GM19238 (cell line): ENCODE measurements at regions not wholly inside any gene's neighbourhood (a gene's known extent, or its start where the extent isn't known, plus 50 kb on each side); places are given as distances from the start of the nearest gene placed in this dataset.
"Not testable (repeated sequence)": the region's sequence is repeated elsewhere in the genome, so short reads cannot be mapped to it uniquely, and the experiment has no call there.

Experiments
- DNase-seq: peaks from one replicate; pipeline ENCODE4 v3.0.0; 2011; ENCODE audit warnings: low spot score; ENCODE audit not compliant: insufficient read length

DNA sequence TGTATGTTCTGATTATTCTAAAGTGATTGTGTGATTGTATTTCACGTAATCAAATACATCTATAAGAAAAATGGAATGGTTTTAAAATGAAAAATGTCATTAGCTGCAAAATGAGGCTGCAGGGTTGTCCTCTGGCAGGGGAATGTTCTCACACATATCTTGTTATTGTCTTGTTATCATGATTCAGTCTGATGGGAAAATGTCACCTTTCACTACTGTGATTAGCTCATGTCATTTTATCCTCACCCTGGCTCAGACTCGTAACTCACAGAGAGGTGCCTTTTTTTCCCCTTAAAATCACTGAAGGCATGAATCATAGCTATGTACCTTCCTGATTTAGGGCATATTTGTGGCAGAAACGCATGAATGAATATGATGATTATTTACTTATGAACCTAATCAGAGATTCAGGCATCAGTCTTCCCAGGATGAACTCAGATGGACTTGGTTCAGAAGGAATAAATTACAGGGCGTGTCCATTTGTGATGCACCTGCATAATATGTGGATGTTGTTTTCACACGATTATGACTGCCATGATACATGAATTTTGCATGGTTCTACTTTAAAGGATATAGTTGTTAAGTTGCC lies 1339.2 kb downstream of the AACS start:
- no peak for DNase-seq

DNA sequence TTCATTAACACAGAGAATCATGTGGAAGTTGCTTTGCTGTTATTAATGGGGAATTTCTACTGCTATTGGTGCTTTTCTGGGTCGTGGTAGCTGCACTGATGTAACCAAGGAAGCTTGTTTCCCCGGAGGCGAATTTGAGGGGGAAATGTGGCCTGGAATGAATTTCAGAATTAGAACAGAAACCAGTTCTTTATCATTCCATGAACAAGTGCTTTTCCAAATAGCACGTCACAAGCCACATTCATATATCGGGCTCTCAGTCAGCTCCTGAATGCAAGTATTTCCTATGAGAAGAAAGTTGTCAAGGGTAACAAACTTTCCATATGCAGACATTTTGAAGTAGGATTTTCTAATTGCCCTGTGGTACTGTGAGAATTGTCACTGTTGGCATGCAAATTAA lies 1353.2 kb downstream of the AACS start:
- DNase-seq, result no peak

DNA sequence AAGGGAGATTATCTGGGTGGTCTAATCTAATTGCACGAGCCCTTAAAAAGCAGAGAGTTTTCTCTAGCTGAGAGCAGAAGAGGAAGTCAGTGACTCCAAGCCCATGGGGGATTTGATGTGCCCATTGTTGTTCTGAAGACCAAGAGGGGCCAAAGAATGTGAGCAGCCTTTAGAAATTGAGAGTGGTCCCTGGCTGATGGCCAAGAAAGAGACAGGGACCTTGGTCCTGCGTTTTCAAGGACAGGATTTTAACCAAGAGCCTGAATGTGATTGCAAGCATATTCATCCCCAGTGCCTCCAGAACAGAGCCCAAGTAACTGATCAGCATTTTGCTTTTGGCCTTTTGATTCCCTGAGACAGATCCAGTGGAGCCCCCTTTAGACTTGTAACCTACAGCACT lies 1353.9 kb downstream of the AACS start:
- DNase-seq, result no peak

DNA sequence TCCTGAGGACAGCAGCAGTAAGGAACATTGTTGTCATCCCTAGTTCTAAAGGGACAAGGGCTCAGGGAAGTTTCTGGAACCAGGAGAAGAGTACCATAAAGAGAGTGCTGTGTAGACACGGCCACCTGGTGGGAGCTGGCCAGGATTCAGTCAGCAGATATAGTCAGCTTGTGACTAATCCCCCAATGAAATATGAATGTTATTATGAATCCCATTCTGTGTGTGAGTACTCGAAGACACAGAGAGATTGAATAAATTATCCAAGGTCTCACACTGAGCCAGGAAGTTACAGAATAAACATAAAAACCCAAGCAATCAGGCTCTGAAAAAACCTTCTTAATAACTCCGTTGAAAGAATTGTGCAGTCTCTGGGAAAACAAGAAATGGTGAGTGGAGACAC lies 1359.5 kb downstream of the AACS start:
- no peak for DNase-seq

DNA sequence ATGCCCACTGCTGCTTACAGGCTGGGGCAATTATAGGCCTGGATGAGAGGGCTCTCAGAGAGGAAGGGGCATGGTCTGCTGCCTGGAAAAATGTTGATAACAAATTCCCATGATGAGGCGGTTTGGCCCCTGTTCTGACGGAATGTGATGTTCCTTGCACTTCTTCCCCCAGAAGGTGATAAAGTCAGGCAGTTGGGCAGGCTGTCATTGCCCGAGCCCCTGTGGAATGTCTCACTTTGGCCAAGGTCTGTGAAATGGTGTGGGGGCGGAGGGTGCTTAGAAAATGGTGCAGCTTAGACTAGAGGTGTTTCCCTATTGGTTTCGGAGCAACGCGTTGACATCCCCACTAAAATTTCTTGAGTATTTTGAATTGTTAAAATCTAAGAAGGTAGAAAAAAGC lies 1360.0 kb downstream of the AACS start:
- DNase-seq, result no peak

DNA sequence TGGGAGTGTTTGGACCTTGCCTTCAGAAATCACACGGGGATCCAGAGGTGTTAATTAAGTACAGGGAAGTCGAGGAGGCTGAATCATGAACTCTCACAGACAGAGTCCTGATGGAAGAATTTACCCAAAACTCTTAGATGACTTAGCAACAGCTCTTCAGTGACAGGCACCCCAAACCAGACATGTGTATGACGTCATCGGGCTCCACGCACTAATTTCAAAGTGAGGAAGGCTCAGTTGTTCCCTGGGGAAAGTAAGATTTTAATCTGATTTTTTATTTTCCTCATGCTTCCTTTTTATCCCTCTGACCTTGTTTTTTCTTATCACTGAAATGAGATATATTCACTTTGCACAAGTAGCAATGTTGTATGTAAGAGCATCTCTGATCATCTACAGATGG lies 1363.5 kb downstream of the AACS start:
- no peak for DNase-seq

DNA sequence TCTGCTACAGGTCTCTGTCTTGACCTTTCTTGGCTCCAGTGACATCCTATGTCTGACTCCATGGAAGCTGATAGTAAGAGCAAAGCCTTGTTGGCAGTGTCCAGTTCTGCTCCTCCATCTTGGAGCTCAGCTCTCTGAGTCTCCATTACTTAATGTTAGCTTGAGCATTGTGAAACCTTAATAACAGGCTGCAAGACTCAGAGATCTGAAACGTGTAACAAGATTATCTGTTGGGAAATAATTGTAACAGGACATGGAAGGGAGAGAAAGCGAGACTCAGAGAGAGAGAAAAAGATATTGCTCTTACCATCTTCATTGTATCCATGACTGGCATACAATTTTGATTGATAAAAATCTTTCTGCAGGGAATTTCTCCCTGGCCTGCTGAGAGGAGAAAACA lies 1365.7 kb downstream of the AACS start:
- no peak for DNase-seq

DNA sequence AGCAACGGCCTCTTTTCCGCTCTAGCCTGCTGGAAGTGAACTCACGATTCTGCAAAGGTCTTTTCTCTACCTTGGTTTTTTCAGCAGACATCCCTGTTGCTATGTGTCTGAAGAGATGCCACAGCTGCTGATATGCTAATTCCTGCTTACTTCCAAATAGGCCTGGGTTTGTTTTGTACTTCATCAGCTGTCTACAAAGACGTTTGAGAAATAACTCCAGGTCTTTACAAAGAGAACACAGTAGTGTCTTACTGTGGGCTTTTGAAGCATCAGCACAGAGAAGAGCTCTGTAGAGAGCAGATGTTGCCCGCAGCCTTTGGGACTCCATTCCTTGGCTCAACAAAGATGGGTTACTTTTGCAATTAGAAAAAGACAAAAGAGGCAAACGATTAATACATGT lies 1366.5 kb downstream of the AACS start:
- DNase-seq, result no peak

DNA sequence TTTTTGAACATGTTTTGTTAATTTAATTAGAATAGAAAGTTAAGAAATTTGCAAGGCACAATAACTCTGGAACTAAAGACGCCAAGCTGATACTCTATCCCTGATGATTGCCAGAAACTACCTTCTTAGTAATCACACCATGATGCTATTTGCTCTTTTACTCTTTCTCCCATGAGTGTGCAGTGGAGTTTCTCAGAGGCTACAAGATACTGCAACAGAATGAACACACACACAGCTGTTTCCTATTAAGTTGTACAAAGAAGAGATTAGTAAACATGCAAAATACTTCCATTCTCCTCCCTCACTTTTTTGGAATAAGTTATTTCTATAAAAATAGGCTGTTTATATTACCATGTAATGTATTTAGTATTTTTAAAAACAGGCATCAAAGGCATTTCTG lies 1367.5 kb downstream of the AACS start:
- DNase-seq, result no peak

DNA sequence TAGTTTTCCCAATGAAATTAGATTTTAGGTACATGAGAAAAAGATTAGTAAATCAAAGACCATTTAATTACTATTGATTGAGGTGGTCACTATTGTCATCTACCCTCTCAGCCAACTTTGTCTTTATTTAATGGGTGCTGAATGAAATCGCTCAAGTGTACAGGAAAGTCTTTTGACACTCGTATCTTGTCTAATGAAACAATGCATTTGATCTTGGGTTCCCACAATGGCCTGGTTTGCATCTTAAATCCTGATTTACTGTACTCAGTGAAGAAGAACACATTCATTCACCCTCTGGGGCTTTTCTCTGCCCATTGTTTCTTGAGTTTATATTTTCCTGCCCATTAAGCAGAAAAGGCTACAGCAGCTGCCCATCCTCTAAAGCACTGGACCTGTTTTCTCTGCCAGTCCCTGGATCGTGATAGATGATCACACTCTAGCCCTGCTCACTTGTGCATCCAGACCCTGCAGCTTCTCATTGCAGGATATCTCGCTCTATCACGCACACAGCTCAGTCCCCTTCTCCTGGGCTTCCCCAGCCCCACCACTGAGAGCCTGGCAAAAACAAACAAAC lies 1369.3 kb downstream of the AACS start:
- DNase-seq, result no peak

DNA sequence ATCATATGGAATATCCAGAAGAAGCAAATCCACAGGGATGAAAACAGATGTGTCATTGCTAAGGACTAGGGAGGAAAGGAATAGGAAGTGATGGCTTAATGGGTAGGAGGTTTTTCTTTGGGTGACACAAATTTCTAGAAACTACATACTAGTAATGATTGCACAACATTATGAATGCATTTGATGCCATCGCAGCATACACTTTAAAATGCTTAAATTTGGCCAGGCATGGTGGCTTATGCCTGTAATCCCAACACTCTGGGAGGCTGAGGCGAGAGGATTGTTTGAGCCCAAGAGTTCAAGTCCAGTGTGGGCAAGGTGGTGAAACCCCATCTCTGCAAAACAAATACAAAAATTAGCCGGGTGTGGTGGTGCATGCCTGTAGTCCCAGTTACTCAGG lies 1370.8 kb downstream of the AACS start:
- no peak for DNase-seq

DNA sequence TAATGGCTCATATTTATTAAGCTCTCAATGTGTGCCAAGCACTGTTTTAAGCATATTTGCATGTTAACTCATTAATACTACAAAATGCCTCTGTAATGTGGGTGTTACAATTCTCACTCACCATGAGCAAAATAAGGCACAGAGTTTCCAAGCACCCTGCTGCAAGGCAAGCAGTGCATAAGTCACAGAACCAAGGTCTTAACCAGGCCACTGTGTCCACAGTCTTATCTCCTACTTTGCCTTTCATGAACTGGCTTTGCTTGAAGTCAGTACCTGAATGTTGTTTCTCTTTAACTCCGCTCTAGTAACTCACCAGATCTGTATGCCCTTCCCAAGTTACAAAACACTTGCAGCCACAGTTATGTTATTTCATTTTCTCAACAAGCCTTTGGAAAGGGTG lies 1372.7 kb downstream of the AACS start:
- no peak for DNase-seq

DNA sequence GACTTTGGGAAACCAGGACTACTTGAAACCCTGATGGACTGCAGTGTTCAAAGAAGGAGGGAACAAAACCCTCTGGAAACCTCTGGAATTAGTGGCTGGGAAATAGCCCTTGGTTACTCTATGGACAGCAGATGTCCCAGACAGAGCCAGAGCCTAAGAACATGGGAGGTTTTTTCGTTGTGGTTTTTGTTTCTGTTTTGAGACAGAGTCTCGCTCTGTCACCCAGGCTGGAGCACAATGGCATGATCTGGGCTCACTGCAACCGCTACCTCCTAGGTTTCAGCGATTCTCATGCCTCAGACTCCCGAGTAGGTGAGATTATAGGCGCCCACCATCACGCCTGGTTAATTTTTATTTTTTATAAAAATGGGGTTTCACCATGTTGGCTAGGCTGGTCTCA lies 1378.7 kb downstream of the AACS start:
- no peak for DNase-seq

DNA sequence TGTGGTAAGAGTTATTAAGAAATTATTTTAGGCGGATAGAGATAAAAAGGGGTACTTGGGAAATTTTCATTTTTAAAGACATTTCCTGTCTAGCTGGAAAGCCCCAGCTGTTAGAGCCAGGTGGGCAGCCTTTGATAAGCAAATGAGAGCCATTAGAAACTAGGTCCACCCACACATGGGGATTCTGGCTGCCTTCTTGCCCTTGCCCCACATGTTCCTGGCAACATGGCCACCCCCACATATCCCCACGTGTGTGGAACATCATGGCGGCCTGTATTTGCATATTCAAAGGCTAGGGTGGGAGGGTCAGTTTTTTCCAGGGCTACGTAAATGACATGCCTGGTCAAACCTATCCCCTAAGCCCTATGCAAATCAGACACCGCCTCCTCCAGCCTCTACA lies 1382.1 kb downstream of the AACS start:
- DNase-seq, result no peak

DNA sequence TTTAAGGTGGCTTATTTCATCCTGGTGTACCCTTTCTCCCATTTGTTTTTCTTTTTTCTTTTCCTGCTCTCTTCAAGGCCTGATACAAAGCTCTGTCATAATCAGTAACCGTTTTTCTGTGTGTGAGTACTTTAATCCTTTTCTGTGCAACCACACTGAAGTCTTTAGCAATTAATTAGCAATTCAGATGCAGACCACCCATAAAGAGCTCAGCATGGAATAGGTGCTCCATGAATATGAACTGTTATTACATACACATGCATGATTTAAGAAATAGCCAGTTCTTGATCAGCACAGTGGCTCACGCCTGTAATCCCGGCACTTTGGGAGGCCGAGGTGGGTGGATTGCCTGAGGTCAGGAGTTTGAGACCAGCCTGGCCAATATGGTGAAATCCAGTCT lies 1386.6 kb downstream of the AACS start:
- no peak for DNase-seq

DNA sequence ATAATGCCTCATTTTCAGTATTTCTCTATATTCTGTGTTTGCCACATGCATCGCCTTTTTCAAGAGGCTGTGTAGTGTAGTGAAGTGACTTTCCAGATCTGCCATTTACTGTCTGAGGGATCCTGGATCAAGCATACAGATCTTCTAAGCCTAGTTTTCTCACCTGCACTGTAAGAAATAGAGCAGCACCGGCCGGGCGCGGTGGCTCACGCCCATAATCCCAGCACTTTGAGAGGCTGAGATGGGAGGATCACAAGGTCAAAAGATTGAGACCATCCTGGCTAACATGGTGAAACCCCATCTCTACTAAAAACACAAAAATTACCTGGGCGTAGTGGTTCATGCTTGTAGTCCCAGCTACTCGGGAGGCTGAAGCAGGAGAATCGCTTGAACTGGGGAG lies 1387.5 kb downstream of the AACS start:
- DNase-seq, result not testable (repeated sequence)

DNA sequence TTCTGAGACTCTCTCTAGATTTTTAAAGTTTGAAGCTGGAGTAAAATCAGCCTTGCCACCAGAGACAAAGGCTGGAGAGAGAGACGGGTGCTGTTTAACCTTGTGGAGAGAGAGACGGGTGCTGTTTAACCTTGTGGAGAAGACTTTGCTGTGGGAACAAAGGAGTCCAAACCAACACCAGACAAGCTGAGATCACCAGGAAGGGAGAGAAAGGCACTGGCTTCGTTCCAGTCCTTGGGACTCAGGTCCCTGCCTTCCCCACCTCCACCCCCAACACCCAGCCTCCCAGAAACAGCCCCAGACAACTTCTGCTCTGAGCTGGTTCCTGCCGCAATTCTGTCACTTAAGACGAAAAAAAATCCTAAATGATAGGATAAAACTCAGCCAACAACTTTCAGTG lies 1389.3 kb downstream of the AACS start:
- DNase-seq, result no peak

DNA sequence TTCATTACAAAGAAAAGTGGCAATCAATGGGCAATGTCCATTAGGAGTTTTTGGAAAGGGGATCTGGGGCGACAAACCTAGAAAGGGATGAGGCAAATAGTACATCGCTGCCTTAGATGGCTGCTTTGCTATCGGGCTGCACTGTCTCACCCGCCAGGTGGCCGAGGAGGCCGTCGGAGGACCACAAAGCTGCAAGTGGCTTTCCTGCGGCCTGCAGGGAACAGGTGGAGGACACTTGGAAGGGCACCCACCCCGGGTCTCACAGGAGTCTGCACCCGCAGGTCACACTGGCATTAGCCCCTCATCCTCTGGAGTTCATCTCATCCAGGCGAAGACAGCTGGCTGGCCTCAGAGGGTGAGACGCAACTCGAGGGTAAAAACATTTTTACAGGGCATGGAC lies 1392.5 kb downstream of the AACS start:
- DNase-seq, result no peak

DNA sequence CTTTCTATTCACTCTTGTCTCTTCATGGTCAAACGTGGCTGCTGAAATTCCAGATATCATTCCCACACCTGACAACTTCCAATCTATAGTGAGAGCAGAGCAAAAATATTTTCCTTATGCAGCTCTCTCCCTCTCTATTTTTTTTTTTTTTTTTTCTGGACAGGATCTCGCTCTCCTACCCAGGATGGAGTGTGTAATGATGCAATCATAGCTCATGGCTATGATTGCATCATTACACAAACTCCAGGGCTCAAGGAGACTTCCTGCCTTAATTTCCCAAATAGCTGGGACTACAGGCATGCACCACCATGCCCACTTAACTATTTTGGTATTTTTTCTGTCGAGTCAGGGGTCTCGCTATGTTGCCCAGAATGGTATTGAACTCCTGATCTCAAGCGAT lies 1398.9 kb downstream of the AACS start:
- DNase-seq, result no peak

DNA sequence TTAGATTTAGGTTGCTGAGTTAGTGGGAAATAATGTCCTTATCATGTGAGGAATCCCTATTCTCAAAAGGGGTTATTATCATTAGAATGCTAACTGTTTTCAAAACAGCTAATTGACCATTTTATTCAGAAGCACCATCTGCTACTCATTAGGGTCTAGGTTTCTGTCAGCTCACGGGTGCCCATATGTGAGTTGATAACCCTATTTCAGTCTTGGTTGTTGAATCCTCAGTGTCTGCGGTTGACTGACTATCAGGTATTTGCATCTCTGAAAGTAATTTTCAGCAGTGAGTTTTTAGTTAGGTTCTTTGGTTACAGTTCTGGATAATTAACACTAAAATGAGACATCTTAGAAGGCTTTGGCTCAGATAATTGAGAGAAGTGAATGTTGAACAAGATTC lies 1404.0 kb downstream of the AACS start:
- no peak for DNase-seq

DNA sequence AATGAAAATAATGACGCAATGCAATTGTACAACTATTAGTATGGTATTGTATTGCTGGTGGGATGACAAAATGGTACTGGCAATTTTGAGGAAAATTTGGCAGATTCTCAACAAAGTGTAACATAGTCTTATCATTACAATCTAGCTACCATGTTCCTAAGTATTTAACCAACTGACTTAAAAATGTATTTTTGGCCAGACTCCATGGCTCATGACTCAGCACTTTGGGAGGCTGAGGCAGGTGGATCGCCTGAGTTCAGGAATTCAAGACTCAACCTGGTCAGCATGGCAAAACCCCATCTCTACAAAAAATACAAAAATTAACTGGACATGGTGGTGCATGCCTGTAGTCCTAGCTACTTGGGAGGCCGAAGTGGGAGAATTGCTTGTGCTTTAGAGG lies 1409.5 kb downstream of the AACS start:
- no peak for DNase-seq

DNA sequence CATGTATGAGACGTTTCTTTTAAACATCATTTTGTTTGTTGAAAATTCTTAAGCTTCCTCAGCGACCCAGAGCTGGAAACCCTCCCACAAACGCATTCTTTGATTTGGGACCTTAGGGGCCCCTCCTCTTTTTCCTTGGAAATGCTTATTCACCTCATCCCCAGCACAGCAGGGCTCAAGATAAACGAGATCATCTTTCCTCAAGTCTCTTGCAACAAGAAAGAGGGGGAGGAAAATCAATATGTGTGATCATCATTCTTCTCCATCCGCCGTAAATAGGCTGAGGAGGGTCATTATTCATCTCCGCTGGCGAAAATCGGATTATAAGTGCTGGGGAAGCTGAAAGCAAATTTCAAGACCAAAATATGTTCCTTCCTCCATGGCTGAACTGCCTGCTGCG lies 1415.2 kb downstream of the AACS start:
- no peak for DNase-seq

DNA sequence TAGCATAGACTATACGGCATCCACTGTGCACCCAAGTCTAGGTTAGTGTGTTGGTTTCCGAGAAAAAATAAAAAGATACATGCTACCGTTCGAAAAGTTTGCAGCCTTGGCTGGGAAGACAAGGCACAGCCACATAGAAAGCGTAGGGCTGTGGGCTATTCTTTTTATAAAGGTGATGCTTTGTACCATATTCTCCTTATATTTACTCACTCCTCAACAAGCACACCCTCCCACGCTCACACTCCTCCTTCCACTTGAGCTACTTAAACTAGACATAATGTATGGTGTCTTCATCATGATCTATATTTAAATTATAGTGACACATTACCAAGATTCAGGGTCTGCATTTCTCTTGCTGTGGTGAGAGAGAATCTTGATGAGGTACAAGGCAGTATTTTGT lies 1416.5 kb downstream of the AACS start:
- no peak for DNase-seq
